K562 (cell line): ENCODE measurements at regions not wholly inside any gene's neighbourhood (a gene's known extent, or its start where the extent isn't known, plus 50 kb on each side); places are given as distances from the start of the nearest gene placed in this dataset.

Source experiments
- ATAC-seq: fragments of 200-7000 bp; cut with Tn5 transposase; 3 replicates; pipeline ENCODE4 v1.9.1; 2020; ENCODE audit warnings: moderate library complexity
- BruUV-seq: library from RNA; stranded (reverse); fragments of 400-500 nt; replicated peaks from 2 replicates; lab custom pipeline; 2021; lab: Mats Ljungman, UMichigan
- CTCF ChIA-PET: fragments of 300-600 bp; formaldehyde crosslinking; extraction: SDS; loops from one replicate; lab custom pipeline; 2021; ENCODE audit warnings: low intra/inter-chr PET ratio; lab: Yijun Ruan, JAX
- POLR2A ChIA-PET: fragments of 300-600, 350-650 bp; sonication (Branson Sonifier 250); formaldehyde crosslinking; extraction: SDS; loops from one replicate; lab custom pipeline; 2021; ENCODE audit warnings: antibody characterized with exemption, inconsistent platforms; lab: Yijun Ruan, JAX
- DNase-seq, 4 experiments: peaks; one replicate each; pipeline versions ENCODE4 v3.0.0 to v3.0.0-alpha.2; 2011 to 2018; ENCODE audit warnings: low spot score in 3 of 4, mixed read lengths in 3 of 4; ENCODE audit errors: extremely low read depth in 1 of 4
- FAIRE-seq: peaks from 2 replicates; lab custom pipeline; 2011; peaks lifted over from hg19 to GRCh38; lab: Jason Lieb, UNC
- H2AFZ ChIP-seq: 2 replicates; pipeline ENCODE4 v1.6.0; 2011; ENCODE audit warnings: low read depth, low read length, control low read depth, inconsistent platforms
- H3K27ac ChIP-seq: fragments of 200-600 bp; 3 replicates; pipeline ENCODE4 v1.8.0; 2011; ENCODE audit warnings: low read depth, mild to moderate bottlenecking, control low read depth, inconsistent platforms, low read length, moderate library complexity, mixed read lengths; ENCODE audit errors: extremely low read depth
- H3K27me3 ChIP-seq, 2 experiments: fragments of 300-600 bp in 1 of 2; 2 replicates in 1 of 2; 3 replicates in 1 of 2; pipeline versions ENCODE4 v1.6.0 to v1.8.0; 2011; ENCODE audit warnings: inconsistent platforms in 2 of 2, low read length in 2 of 2, mild to moderate bottlenecking in 1 of 2, mixed read lengths in 1 of 2, moderate library complexity in 1 of 2; ENCODE audit not compliant: control insufficient read depth in 2 of 2, insufficient read depth in 2 of 2
- H3K36me3 ChIP-seq: fragments of 300-600 bp; 3 replicates; pipeline ENCODE4 v1.8.0; 2011; ENCODE audit warnings: mild to moderate bottlenecking, low read length, inconsistent platforms; ENCODE audit not compliant: control insufficient read depth, insufficient read depth
- H3K4me1 ChIP-seq, 2 experiments: fragments of 200-600 bp in 1 of 2; replicated peaks in 1 of 2; 2 replicates in 1 of 2; 3 replicates in 1 of 2; pipeline versions ENCODE4 v1.5.1 to v1.8.0; 2011; ENCODE audit warnings: inconsistent platforms in 2 of 2, low read length in 2 of 2, mild to moderate bottlenecking in 1 of 2, mixed read lengths in 1 of 2, moderate library complexity in 1 of 2; ENCODE audit not compliant: control insufficient read depth in 2 of 2, insufficient read depth in 2 of 2
- H3K4me2 ChIP-seq: 2 replicates; pipeline ENCODE4 v1.6.1; 2011; ENCODE audit warnings: low read length, control low read depth, inconsistent platforms, mixed read lengths; ENCODE audit not compliant: insufficient read depth
- H3K4me3 ChIP-seq: fragments of 200-600 bp; sonication (generic), shearing (Covaris generic); 2 replicates; pipeline ENCODE4 v1.5.1; 2016; ENCODE audit warnings: control low read depth, inconsistent platforms
- H3K79me2 ChIP-seq: fragments of 200-600 bp; 3 replicates; pipeline ENCODE4 v1.8.0; 2011; ENCODE audit warnings: low read length, inconsistent platforms; ENCODE audit not compliant: control insufficient read depth, insufficient read depth
- H3K9ac ChIP-seq, 2 experiments: 2 replicates each; pipeline versions ENCODE4 v1.6.0 to v1.6.1; 2011; ENCODE audit warnings: low read depth in 2 of 2, low read length in 2 of 2, control low read depth in 1 of 2, inconsistent platforms in 1 of 2, mild to moderate bottlenecking in 1 of 2, mixed read lengths in 1 of 2; ENCODE audit not compliant: insufficient read depth in 1 of 2
- H3K9me1 ChIP-seq: one replicate; pipeline ENCODE4 v1.6.0; 2011; ENCODE audit warnings: inconsistent platforms, mild to moderate bottlenecking, low read length, moderate library complexity; ENCODE audit not compliant: control insufficient read depth, insufficient read depth
- H3K9me3 ChIP-seq: replicated peaks from 2 replicates; pipeline ENCODE4 v1.5.1; 2011; ENCODE audit warnings: low read depth, low read length, inconsistent platforms; ENCODE audit not compliant: control insufficient read depth, insufficient read depth
- H4K20me1 ChIP-seq: replicated peaks from 2 replicates; pipeline ENCODE4 v1.6.1; 2011; ENCODE audit warnings: low read length, inconsistent platforms, mixed read lengths; ENCODE audit not compliant: control insufficient read depth, insufficient read depth
- HDAC3 ChIP-seq: fragments of 450-650 bp; IDR thresholded peaks from 2 replicates; pipeline ENCODE4 v1.6.1; 2018; ENCODE audit warnings: borderline replicate concordance, mild to moderate bottlenecking, moderate library complexity; ENCODE audit not compliant: partially characterized antibody
- L3MBTL2 ChIP-seq: fragments of 450-650 bp; IDR thresholded peaks from 2 replicates; pipeline ENCODE4 v1.6.1; 2016; ENCODE audit warnings: mild to moderate bottlenecking, moderate library complexity
- MED1 ChIP-seq: sonication (generic); formaldehyde crosslinking; IDR thresholded peaks from 2 replicates; pipeline ENCODE4 v1.8.1; 2023; ENCODE audit warnings: missing genetic modification reagents, borderline replicate concordance
- MTA3 ChIP-seq: fragments of 450-650 bp; formaldehyde crosslinking; IDR thresholded peaks from 2 replicates; pipeline ENCODE4 v1.6.1; 2017; ENCODE audit warnings: mild to moderate bottlenecking, borderline replicate concordance
- RNF2 ChIP-seq: sonication (generic); IDR thresholded peaks from 2 replicates; pipeline ENCODE4 v1.6.1; 2016
- SIN3A ChIP-seq, 2 experiments: fragments of 150-350 bp in 1 of 2; IDR thresholded peaks; 2 replicates each; pipeline ENCODE4 v1.6.1; 2011 to 2016; ENCODE audit warnings: borderline replicate concordance in 2 of 2, low read depth in 2 of 2, low read length in 2 of 2, mild to moderate bottlenecking in 2 of 2, moderate library complexity in 2 of 2; ENCODE audit not compliant: control insufficient read depth in 1 of 2
- SIN3B ChIP-seq: fragments of 450-650 bp; IDR thresholded peaks from 2 replicates; pipeline ENCODE4 v1.6.1; 2017; ENCODE audit warnings: low read depth, mild to moderate bottlenecking, moderate library complexity
- SP2 ChIP-seq: IDR thresholded peaks from 2 replicates; pipeline ENCODE4 v1.6.1; 2011; ENCODE audit warnings: mild to moderate bottlenecking, low read depth, low read length, moderate library complexity; ENCODE audit not compliant: poor library complexity, severe bottlenecking; ENCODE audit errors: extremely low read depth
- SREBF2 ChIP-seq: sonication (generic); formaldehyde crosslinking; IDR thresholded peaks from 2 replicates; pipeline ENCODE4 v1.4.0; 2020; ENCODE audit warnings: mild to moderate bottlenecking, missing genetic modification reagents
- ZBTB8A ChIP-seq: fragments of 450-650 bp; IDR thresholded peaks from 2 replicates; pipeline ENCODE4 v1.6.1; 2018; ENCODE audit warnings: mild to moderate bottlenecking, moderate library complexity; ENCODE audit not compliant: partially characterized antibody
- ZNF12 ChIP-seq: sonication (generic); formaldehyde crosslinking; IDR thresholded peaks from 2 replicates; pipeline ENCODE4 v1.4.0; 2020; ENCODE audit warnings: mild to moderate bottlenecking, missing genetic modification reagents
- ZNF274 ChIP-seq: IDR thresholded peaks from 2 replicates; pipeline ENCODE4 v1.6.1; 2011; ENCODE audit warnings: low read depth, mild to moderate bottlenecking, low read length, moderate library complexity, borderline replicate concordance
- ZNF668 ChIP-seq: fragments of 250-450 bp; sonication (Bioruptor Pico); IDR thresholded peaks from 2 replicates; pipeline ENCODE4 v1.8.0; 2022; ENCODE audit warnings: mild to moderate bottlenecking, inconsistent platforms
- in situ Hi-C: fragments of 300-500 bp; cut with MboI; formaldehyde crosslinking; loops from 4 replicates; pipeline ENCODE4 v1.15.0; 2018; ENCODE audit warnings: inconsistent platforms, mixed read lengths
- intact Hi-C: fragments of 100-400 bp; cut with micrococcal nuclease; formaldehyde crosslinking; loops from 2 replicates; pipeline ENCODE4 v1.14.2; 2022
- TF ChIP-seq, protein P1 (sequence below): fragments of 450-650 bp; IDR thresholded peaks from 2 replicates; pipeline ENCODE4 v1.6.1; 2017; ENCODE audit warnings: antibody characterized with exemption
- TF ChIP-seq, protein P2 (sequence below): fragments of 200-800 bp; sonication (Bioruptor generic); IDR thresholded peaks from 2 replicates; pipeline ENCODE4 v1.6.1; 2016; ENCODE audit warnings: missing genetic modification characterization, missing compliant biosample characterization
- TF ChIP-seq, protein P3 (sequence below): conservative IDR thresholded peaks from 2 replicates; pipeline ENCODE4 v1.6.1; 2011; ENCODE audit warnings: low read depth, mild to moderate bottlenecking, low read length; ENCODE audit not compliant: control insufficient read depth

DNA sequence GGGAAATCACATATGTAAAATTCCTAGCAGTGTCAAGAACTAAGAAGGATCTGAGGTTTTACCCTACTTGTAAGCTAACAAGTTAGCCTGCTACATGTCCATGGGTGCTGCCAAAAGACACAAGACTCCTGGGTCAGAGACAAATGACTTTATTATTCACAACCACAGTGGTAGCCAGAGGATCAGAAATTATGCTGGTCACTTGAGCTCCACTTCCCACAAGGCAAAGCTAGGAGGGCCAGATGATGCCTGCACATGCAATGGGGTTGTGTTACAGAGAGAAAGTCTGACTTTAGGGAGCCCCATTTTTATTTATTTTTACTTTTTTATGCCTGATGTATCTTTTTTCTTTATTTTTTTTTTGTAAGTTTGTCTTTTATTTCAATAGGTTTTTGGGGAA is 136.8 kb downstream of the S1PR1 start:
- no peak overlapping the region for H3K4me2 ChIP-seq
- ChIA-PET CTCF (no interaction called here), POLR2A (no interaction called here)
- no peak for TF ChIP-seq MTA3
- no peak for TF ChIP-seq SIN3A (IDR thresholded peaks at IDR 0.05; ENCODE audit: borderline replicate concordance in 2 of 2, control insufficient read depth in 1 of 2, low read depth in 2 of 2, low read length in 2 of 2)
- no peak for TF ChIP-seq RNF2
- no peak for TF ChIP-seq ZNF274
- TF ChIP-seq HDAC3: no peak
- no peak for TF ChIP-seq ZNF668 (CRISPR knock-in tag)
- no peak for TF ChIP-seq SREBF2 (CRISPR knock-in tag)
- TF ChIP-seq, protein P1, sequence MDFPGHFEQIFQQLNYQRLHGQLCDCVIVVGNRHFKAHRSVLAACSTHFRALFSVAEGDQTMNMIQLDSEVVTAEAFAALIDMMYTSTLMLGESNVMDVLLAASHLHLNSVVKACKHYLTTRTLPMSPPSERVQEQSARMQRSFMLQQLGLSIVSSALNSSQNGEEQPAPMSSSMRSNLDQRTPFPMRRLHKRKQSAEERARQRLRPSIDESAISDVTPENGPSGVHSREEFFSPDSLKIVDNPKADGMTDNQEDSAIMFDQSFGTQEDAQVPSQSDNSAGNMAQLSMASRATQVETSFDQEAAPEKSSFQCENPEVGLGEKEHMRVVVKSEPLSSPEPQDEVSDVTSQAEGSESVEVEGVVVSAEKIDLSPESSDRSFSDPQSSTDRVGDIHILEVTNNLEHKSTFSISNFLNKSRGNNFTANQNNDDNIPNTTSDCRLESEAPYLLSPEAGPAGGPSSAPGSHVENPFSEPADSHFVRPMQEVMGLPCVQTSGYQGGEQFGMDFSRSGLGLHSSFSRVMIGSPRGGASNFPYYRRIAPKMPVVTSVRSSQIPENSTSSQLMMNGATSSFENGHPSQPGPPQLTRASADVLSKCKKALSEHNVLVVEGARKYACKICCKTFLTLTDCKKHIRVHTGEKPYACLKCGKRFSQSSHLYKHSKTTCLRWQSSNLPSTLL: no peak
- TF ChIP-seq, protein P2, sequence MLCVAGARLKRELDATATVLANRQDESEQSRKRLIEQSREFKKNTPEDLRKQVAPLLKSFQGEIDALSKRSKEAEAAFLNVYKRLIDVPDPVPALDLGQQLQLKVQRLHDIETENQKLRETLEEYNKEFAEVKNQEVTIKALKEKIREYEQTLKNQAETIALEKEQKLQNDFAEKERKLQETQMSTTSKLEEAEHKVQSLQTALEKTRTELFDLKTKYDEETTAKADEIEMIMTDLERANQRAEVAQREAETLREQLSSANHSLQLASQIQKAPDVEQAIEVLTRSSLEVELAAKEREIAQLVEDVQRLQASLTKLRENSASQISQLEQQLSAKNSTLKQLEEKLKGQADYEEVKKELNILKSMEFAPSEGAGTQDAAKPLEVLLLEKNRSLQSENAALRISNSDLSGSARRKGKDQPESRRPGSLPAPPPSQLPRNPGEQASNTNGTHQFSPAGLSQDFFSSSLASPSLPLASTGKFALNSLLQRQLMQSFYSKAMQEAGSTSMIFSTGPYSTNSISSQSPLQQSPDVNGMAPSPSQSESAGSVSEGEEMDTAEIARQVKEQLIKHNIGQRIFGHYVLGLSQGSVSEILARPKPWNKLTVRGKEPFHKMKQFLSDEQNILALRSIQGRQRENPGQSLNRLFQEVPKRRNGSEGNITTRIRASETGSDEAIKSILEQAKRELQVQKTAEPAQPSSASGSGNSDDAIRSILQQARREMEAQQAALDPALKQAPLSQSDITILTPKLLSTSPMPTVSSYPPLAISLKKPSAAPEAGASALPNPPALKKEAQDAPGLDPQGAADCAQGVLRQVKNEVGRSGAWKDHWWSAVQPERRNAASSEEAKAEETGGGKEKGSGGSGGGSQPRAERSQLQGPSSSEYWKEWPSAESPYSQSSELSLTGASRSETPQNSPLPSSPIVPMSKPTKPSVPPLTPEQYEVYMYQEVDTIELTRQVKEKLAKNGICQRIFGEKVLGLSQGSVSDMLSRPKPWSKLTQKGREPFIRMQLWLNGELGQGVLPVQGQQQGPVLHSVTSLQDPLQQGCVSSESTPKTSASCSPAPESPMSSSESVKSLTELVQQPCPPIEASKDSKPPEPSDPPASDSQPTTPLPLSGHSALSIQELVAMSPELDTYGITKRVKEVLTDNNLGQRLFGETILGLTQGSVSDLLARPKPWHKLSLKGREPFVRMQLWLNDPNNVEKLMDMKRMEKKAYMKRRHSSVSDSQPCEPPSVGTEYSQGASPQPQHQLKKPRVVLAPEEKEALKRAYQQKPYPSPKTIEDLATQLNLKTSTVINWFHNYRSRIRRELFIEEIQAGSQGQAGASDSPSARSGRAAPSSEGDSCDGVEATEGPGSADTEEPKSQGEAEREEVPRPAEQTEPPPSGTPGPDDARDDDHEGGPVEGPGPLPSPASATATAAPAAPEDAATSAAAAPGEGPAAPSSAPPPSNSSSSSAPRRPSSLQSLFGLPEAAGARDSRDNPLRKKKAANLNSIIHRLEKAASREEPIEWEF: no peak
- no peak for TF ChIP-seq MED1 (CRISPR knock-in tag)
- TF ChIP-seq SIN3B: no peak
- no peak for TF ChIP-seq ZNF12
- TF ChIP-seq L3MBTL2: no peak
- TF ChIP-seq SP2: no peak
- no peak for TF ChIP-seq ZBTB8A
- TF ChIP-seq, protein P3, sequence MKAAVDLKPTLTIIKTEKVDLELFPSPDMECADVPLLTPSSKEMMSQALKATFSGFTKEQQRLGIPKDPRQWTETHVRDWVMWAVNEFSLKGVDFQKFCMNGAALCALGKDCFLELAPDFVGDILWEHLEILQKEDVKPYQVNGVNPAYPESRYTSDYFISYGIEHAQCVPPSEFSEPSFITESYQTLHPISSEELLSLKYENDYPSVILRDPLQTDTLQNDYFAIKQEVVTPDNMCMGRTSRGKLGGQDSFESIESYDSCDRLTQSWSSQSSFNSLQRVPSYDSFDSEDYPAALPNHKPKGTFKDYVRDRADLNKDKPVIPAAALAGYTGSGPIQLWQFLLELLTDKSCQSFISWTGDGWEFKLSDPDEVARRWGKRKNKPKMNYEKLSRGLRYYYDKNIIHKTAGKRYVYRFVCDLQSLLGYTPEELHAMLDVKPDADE: no peak
- in situ Hi-C loops (no loop called here), intact Hi-C loops (no loop called here)
- H3K4me3 ChIP-seq: no peak overlapping the region
- no peak overlapping the region for H2AFZ ChIP-seq
- H3K27ac ChIP-seq: no peak overlapping the region
- no peaks in the 10 kb centered on the region for H4K20me1 ChIP-seq
- BruUV-seq: no TSS peak
- FAIRE-seq (no peak), ATAC-seq (no peak), DNase-seq (no peak)
- no peaks in the 10 kb centered on the region for H3K36me3 ChIP-seq
- no peaks in the 10 kb centered on the region for H3K9me3 ChIP-seq
- no peaks in the 10 kb centered on the region for H3K79me2 ChIP-seq
- H3K27me3 ChIP-seq: no peaks in the 10 kb centered on the region
- H3K9me1 ChIP-seq: no peaks in the 10 kb centered on the region
- H3K4me1 ChIP-seq: no peaks in the 10 kb centered on the region
- no peak overlapping the region for H3K9ac ChIP-seq
